Small intestine (tissue), 7 donors: ENCODE measurements at regions not wholly inside any gene's neighbourhood (a gene's known extent, or its start where the extent isn't known, plus 50 kb on each side); places are given as distances from the start of the nearest gene placed in this dataset.

Source experiments
- DNase-seq, 2 donors: peaks; one replicate each; pipeline versions ENCODE4 v3.0.0 to v3.0.0-alpha.2; 2013
- FAIRE-seq: peaks from 2 replicates; lab custom pipeline; 2012; peaks lifted over from hg19 to GRCh38; lab: Jason Lieb, UNC
- H3K27ac ChIP-seq, 3 donors: one replicate each; pipeline ENCODE4 v1.5.1; 2013; ENCODE audit warnings: low read length in 2 of 3, mild to moderate bottlenecking in 2 of 3, control low read depth in 1 of 3, inconsistent platforms in 1 of 3, low read depth in 1 of 3, moderate library complexity in 1 of 3
- H3K27me3 ChIP-seq, 3 donors: one replicate each; pipeline ENCODE4 v1.6.1; 2013; ENCODE audit warnings: low read length in 3 of 3, inconsistent platforms in 1 of 3; ENCODE audit not compliant: control insufficient read depth in 3 of 3, insufficient read depth in 3 of 3
- H3K36me3 ChIP-seq, 3 donors: one replicate each; pipeline ENCODE4 v1.6.1; 2013; ENCODE audit warnings: low read length in 3 of 3, inconsistent platforms in 1 of 3, low read depth in 1 of 3, mild to moderate bottlenecking in 1 of 3, moderate library complexity in 1 of 3; ENCODE audit not compliant: control insufficient read depth in 3 of 3, insufficient read depth in 2 of 3
- H3K4me1 ChIP-seq, 3 donors: one replicate each; pipeline ENCODE4 v1.6.1; 2013; ENCODE audit warnings: low read length in 2 of 3, inconsistent platforms in 1 of 3, low read depth in 1 of 3, mild to moderate bottlenecking in 1 of 3, moderate library complexity in 1 of 3; ENCODE audit not compliant: control insufficient read depth in 3 of 3, insufficient read depth in 2 of 3
- H3K4me3 ChIP-seq, 3 donors: one replicate each; pipeline ENCODE4 v1.5.1; 2013; ENCODE audit warnings: low read length in 3 of 3, control low read depth in 1 of 3, inconsistent platforms in 1 of 3, low read depth in 1 of 3, mild to moderate bottlenecking in 1 of 3, moderate library complexity in 1 of 3
- H3K9me3 ChIP-seq, 2 donors: one replicate each; pipeline ENCODE4 v1.6.1; 2013; ENCODE audit warnings: low read depth in 1 of 2, low read length in 1 of 2; ENCODE audit not compliant: control insufficient read depth in 2 of 2, insufficient read depth in 1 of 2
- WGBS, 3 donors: extraction: QIAGEN DNeasy Blood & Tissue Kit; methylation state at CpG; one replicate each; pipeline ENCODE4 v1.1.7; 2013; 5-methylcytosine and 5-hydroxymethylcytosine counted together
- donor health status: healthy with polysubstance abuse.
- donor health status: control.
- donor health status: control.
- donor health status: Bipolar disorder and iron deficiency.
- donor health status: healthy.

DNA sequence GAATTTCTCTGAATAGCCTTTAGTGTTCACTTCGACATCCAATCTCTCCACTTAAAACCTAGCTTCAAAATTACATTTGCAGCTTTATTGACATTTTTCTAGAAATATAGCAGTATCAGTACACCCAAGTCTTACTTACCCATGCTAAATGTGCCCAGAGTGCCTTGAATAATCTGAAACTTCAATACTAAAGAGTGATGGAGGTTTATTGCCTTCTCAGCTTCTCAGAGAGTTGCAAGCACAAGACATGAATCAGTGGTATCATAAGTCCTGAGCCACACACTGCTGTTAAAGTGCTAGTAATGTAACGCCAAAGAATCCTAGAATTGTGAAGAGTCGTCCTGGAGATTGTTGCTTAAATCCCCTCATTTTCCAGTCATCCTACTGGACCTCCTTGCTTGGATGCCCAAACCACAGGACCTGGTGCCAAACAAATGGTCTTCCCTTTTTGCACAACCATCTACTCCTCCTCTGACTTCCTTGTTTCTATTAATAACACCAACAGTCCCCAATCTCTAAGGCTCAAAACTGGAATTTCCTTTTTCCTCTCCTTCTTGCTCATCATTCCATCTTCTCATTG, 83.2 kb upstream of the SPATS2L start:
- Histone ChIP-seq H3K27ac (no peak overlapping the region), H3K4me1 (peaks cover 0 to 23% (median 6%) of the 10 kb centered on the region in 3 donors), H3K4me3 (no peak overlapping the region), H3K9me3 (no peaks in the 10 kb centered on the region), H3K27me3 (no peaks in the 10 kb centered on the region), H3K36me3 (no peaks in the 10 kb centered on the region)
- FAIRE-seq (no peak), DNase-seq (no peak)
- 74 to 92% (median 79%) methylated on average over 3 of the region's 3 CpGs for WGBS, 3 donors

DNA sequence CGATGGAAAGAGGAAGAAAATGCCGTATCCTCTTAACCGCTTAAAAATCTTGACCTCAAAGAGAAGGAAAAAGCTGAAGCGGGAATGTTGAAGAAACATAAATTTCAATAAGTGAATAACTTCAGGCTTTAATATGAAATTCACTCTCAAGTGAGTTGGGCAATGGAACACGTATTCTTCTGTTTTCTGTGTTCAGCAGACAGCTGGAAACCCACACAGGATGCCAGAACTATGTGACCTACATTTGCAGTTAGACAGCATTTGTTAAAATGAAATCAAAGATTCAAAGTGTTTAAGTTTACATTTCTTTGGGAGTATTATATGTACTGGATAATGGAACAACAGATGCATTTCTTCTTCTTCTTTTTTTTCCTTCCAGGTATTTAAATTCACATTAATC, 80.5 kb upstream of the SPATS2L start:
- H3K27me3 ChIP-seq: no peaks in the 10 kb centered on the region
- H3K36me3 ChIP-seq: no peaks in the 10 kb centered on the region
- WGBS, 3 donors: 67 to 90% (median 81%) methylated on average over 5 of the region's 5 CpGs
- DNase-seq (no peak), FAIRE-seq (no peak)
- H3K27ac ChIP-seq: no peak overlapping the region
- H3K4me1 ChIP-seq: peaks cover 0 to 5% (median 4%) of the 10 kb centered on the region in 3 donors
- H3K9me3 ChIP-seq: no peaks in the 10 kb centered on the region
- no peak overlapping the region for H3K4me3 ChIP-seq

DNA sequence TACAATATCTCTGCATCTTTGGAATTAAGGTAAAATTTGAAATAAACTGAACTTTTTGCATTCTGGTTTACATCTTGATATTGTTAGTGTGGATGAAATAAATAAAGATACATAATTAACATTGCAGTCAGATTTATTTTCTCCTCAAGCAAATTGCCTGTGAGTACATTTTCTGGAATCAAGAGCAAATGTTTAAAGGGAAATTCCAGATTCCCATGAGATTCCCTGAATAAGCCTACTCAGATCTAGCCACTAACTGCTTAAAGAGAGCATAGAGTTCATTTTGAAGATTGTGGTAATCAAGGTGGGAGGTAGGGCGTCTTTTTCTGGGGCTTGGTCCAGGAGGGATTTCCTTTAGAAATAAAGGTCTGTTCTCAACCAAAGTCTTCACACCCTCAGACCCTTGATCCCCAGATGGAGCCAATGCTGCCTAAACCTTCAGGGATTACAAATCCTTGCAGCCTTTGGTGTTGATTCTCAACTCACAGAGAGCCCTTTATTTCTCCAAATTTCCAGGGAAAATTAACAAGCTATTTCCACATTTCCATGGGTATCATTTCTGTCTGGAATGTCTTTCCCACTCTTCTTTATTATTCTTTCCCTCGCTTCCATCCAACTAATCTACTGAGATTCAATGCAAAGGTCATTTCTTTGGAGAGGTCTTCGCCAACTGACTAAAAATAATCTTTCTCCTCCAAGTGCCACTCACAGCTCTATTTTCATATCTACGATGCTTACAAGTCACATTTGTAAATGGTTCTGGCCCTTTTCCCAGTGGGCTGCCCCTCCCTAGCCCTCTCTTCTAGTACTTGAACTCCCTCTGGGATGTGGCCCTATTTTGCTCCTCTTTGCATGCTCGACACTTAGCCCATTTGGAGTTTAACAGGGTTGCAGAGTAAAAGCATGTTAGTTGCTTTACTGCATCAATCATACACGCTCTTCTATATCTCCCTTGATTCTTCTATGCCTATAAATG, 79.8 kb upstream of the SPATS2L start:
- H3K36me3 ChIP-seq: no peaks in the 10 kb centered on the region
- no peak overlapping the region for H3K4me3 ChIP-seq
- H3K27me3 ChIP-seq: no peaks in the 10 kb centered on the region
- WGBS, 3 donors: 63 to 70% (median 69%) methylated on average over 6 of the region's 6 CpGs
- H3K27ac ChIP-seq: no peak overlapping the region
- H3K4me1 ChIP-seq: peaks cover 0 to 4% (median 0%) of the 10 kb centered on the region in 3 donors
- DNase-seq (no peak), FAIRE-seq (no peak)
- no peaks in the 10 kb centered on the region for H3K9me3 ChIP-seq

DNA sequence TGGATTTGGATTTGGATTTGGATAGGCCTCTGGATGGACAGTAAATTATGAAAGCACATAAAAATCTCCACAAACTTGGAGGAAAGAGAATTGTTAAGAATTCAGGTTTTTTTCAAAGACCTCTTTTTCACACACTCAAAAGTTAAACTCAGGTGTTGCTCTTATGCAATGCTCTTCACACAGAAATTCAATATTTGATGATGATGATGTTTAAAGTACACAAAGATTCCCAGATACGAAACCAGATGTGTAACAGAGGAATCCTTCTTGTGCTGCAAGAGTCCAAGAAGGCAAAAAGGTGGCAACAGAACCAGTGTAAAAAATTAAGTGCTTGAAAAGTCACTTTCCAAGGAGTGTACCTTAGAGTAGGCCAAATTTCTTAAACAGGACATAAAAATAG, 75.8 kb upstream of the SPATS2L start:
- Histone ChIP-seq H3K4me1 (no peaks in the 10 kb centered on the region), H3K4me3 (no peak overlapping the region), H3K27ac (no peak overlapping the region), H3K9me3 (no peaks in the 10 kb centered on the region), H3K27me3 (no peaks in the 10 kb centered on the region), H3K36me3 (no peaks in the 10 kb centered on the region)
- no peak for FAIRE-seq
- no peak for DNase-seq
- WGBS, 3 donors: 63 to 80% (median 72%) methylated on average over 1 of the region's 1 CpG

GRCh38 chr2:200235533-200235932, 71.0 kb upstream of the SPATS2L start:
- Histone ChIP-seq H3K4me3 (no peak overlapping the region), H3K27me3 (no peaks in the 10 kb centered on the region), H3K27ac (no peak overlapping the region), H3K36me3 (no peaks in the 10 kb centered on the region), H3K9me3 (no peaks in the 10 kb centered on the region), H3K4me1 (no peaks in the 10 kb centered on the region)
- DNase-seq (no peak), FAIRE-seq (no peak)
- 97 to 100% (median 100%) methylated on average over 1 of the region's 1 CpG for WGBS, 3 donors

- DNase-seq: no peak
- Histone ChIP-seq H3K9me3 (no peaks in the 10 kb centered on the region), H3K27ac (no peak overlapping the region), H3K4me1 (no peaks in the 10 kb centered on the region), H3K4me3 (no peak overlapping the region), H3K36me3 (no peaks in the 10 kb centered on the region), H3K27me3 (peaks cover 0 to 2% (median 0%) of the 10 kb centered on the region in 3 donors)
- FAIRE-seq: no peak
- WGBS, 3 donors: 54 to 81% (median 63%) methylated on average over 2 of the region's 2 CpGs
Measured at GRCh38 chr2:200239216-200239615, 67.3 kb upstream of the SPATS2L start.

GRCh38 chr2:200242570-200242969, 63.9 kb upstream of the SPATS2L start:
- FAIRE-seq (no peak), DNase-seq (no peak)
- H3K9me3 ChIP-seq: no peaks in the 10 kb centered on the region
- 59 to 77% (median 73%) methylated on average over 4 of the region's 4 CpGs for WGBS, 3 donors
- no peak overlapping the region for H3K4me3 ChIP-seq
- H3K27ac ChIP-seq: no peak overlapping the region
- peaks cover 0 to 2% (median 0%) of the 10 kb centered on the region in 3 donors for H3K27me3 ChIP-seq
- H3K36me3 ChIP-seq: no peaks in the 10 kb centered on the region
- H3K4me1 ChIP-seq: no peaks in the 10 kb centered on the region

DNA sequence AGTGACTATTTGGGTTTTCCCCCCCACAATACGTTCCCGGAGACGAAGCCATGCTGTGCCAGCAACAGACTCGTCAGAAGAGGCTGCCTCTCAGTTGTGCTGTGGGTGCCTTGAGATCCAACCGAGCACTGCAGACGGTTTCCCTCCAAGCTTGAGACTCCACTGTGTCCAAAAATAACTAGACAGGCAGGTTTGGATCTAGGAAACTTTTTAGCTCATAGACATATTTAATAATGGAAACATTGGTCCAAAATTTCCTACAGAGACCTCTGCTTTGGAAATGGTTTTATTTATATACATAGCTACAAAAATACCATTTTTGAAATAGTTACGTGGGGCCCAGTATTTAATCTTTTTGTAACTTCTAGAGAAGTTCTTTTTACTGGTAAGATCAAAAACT, 63.1 kb upstream of the SPATS2L start:
- FAIRE-seq: no peak
- 81 to 94% (median 92%) methylated on average over 7 of the region's 7 CpGs for WGBS, 3 donors

More for the DNA sequence above, 63.1 kb upstream of the SPATS2L start:
- Histone ChIP-seq H3K27me3 (peaks cover 0 to 2% (median 0%) of the 10 kb centered on the region in 3 donors), H3K36me3 (no peaks in the 10 kb centered on the region), H3K9me3 (no peaks in the 10 kb centered on the region), H3K27ac (no peak overlapping the region), H3K4me1 (no peaks in the 10 kb centered on the region), H3K4me3 (no peak overlapping the region)
- no peak for DNase-seq
